GM12892 (cell line): ENCODE measurements at regions not wholly inside any gene's neighbourhood (a gene's known extent, or its start where the extent isn't known, plus 50 kb on each side); places are given as distances from the start of the nearest gene placed in this dataset.

ENCODE experiments used
- POLR2A ChIP-seq: IDR thresholded peaks from 2 replicates; pipeline ENCODE4 v1.6.1; 2011; ENCODE audit warnings: low read depth, low read length, control low read depth
- POLR2AphosphoS5 ChIP-seq: IDR thresholded peaks from 2 replicates; pipeline ENCODE4 v1.6.1; 2011; ENCODE audit warnings: low read depth, low read length, control low read depth

- no peak for TF ChIP-seq POLR2A
- TF ChIP-seq POLR2AphosphoS5, result no peak
These were observed 161.5 kb upstream of the C2CD4B start for GRCh38 chr15:62326460-62327011.
